AML-193 (cell line): ENCODE measurements at regions not wholly inside any gene's neighbourhood (a gene's known extent, or its start where the extent isn't known, plus 50 kb on each side); places are given as distances from the start of the nearest gene placed in this dataset.
"Not testable (repeated sequence)": the region's sequence is repeated elsewhere in the genome, so short reads cannot be mapped to it uniquely, and the experiment has no call there.

Experiments
- DNase-seq, 2 experiments: peaks; one replicate each; lab custom pipeline; 2025; lab: John Stamatoyannopoulos, UW

- DNase-seq = no peak
Observed at GRCh38 chr6:66134021-66134420, 427.0 kb upstream of the EYS start.

- DNase-seq = no peak
Observed at GRCh38 chr6:66128656-66129055, 421.6 kb upstream of the EYS start.

- DNase-seq = no peak
Observed at GRCh38 chr6:66128243-66128642, 421.2 kb upstream of the EYS start.

GRCh38 chr6:66127061-66127460 lies 420.0 kb upstream of the EYS start:
- DNase-seq = no peak

GRCh38 chr6:66126358-66126757 lies 419.3 kb upstream of the EYS start:
- no peak for DNase-seq

- DNase-seq = no peak
Observed at GRCh38 chr6:66103954-66104353, 396.9 kb upstream of the EYS start.

GRCh38 chr6:66103354-66103753 lies 396.3 kb upstream of the EYS start:
- DNase-seq = no peak

- DNase-seq = no peak
Observed at GRCh38 chr6:66096679-66097078, 389.7 kb upstream of the EYS start.

- DNase-seq = no peak
Observed at GRCh38 chr6:66094615-66095014, 387.6 kb upstream of the EYS start.

GRCh38 chr6:66092306-66092705 lies 385.3 kb upstream of the EYS start:
- not testable (repeated sequence) for DNase-seq

GRCh38 chr6:66086532-66086931 lies 379.5 kb upstream of the EYS start:
- DNase-seq = no peak

GRCh38 chr6:66082914-66083313 lies 375.9 kb upstream of the EYS start:
- DNase-seq = no peak

- no peak for DNase-seq
Observed at GRCh38 chr6:66068907-66069306, 361.9 kb upstream of the EYS start.

- no peak for DNase-seq
Observed at GRCh38 chr6:66068033-66068432, 361.0 kb upstream of the EYS start.

- no peak for DNase-seq
Observed at GRCh38 chr6:66065313-66065712, 358.3 kb upstream of the EYS start.

GRCh38 chr6:66057034-66057433 lies 350.0 kb upstream of the EYS start:
- DNase-seq = no peak

GRCh38 chr6:66054967-66055366 lies 347.9 kb upstream of the EYS start:
- DNase-seq = no peak

- no peak for DNase-seq
Observed at GRCh38 chr6:66051812-66052211, 344.8 kb upstream of the EYS start.

- DNase-seq = no peak
Observed at GRCh38 chr6:66048684-66049474, 341.9 kb upstream of the EYS start.

- no peak for DNase-seq
Observed at GRCh38 chr6:66032626-66033025, 325.6 kb upstream of the EYS start.

GRCh38 chr6:66029391-66029790 lies 322.4 kb upstream of the EYS start:
- no peak for DNase-seq

- no peak for DNase-seq
Observed at GRCh38 chr6:65999288-65999791, 292.3 kb upstream of the EYS start.

GRCh38 chr6:65998544-65998943 lies 291.5 kb upstream of the EYS start:
- no peak for DNase-seq

- DNase-seq = no peak
Observed at GRCh38 chr6:65997539-65997938, 290.5 kb upstream of the EYS start.
